ENCODE measurements at regions not wholly inside any gene's neighbourhood (a gene's known extent, or its start where the extent isn't known, plus 50 kb on each side); places are given as distances from the start of the nearest gene placed in this dataset.

GRCh38 chr7:109532262-109532992 is 962.8 kb downstream of the DNAJB9 start:
- TF ChIP-seq CTCF (IDR thresholded peaks at IDR 0.05) (no peak), POLR2A (IDR thresholded peaks at IDR 0.05) (no peak)
